Liver (tissue), 8 donors: ENCODE measurements at regions not wholly inside any gene's neighbourhood (a gene's known extent, or its start where the extent isn't known, plus 50 kb on each side); places are given as distances from the start of the nearest gene placed in this dataset.

ENCODE experiments used
- DNase-seq: peaks from one replicate; pipeline ENCODE4 v3.0.0-alpha.2; 2017; ENCODE audit warnings: low spot score
- H3K27ac ChIP-seq, 2 donors: one replicate each; pipeline ENCODE4 v1.7.0; 2013; ENCODE audit warnings: inconsistent platforms in 2 of 2, low read length in 2 of 2, control low read depth in 1 of 2, low read depth in 1 of 2, mild to moderate bottlenecking in 1 of 2
- H3K27me3 ChIP-seq, 4 donors: one replicate each; pipeline versions ENCODE4 v1.6.1 to v1.7.0; 2013; ENCODE audit warnings: low read length in 3 of 4, inconsistent platforms in 1 of 4, mild to moderate bottlenecking in 1 of 4, moderate library complexity in 1 of 4; ENCODE audit not compliant: control insufficient read depth in 4 of 4, insufficient read depth in 4 of 4
- H3K36me3 ChIP-seq, 4 donors: one replicate each; pipeline versions ENCODE4 v1.6.1 to v1.7.0; 2013; ENCODE audit warnings: low read length in 3 of 4, mild to moderate bottlenecking in 3 of 4, low read depth in 1 of 4, moderate library complexity in 1 of 4; ENCODE audit not compliant: control insufficient read depth in 4 of 4, insufficient read depth in 3 of 4
- H3K4me1 ChIP-seq, 4 donors: one replicate each; pipeline versions ENCODE4 v1.6.1 to v1.7.0; 2013; ENCODE audit warnings: low read length in 3 of 4, mild to moderate bottlenecking in 3 of 4, moderate library complexity in 1 of 4; ENCODE audit not compliant: control insufficient read depth in 4 of 4, insufficient read depth in 4 of 4
- H3K4me3 ChIP-seq, 3 donors: one replicate each; pipeline versions ENCODE4 v1.6.1 to v1.7.0; 2013; ENCODE audit warnings: low read length in 3 of 3, control low read depth in 1 of 3, low read depth in 1 of 3, mild to moderate bottlenecking in 1 of 3
- H3K9ac ChIP-seq, 2 donors: one replicate each; pipeline ENCODE4 v1.7.0; 2013; ENCODE audit warnings: low read length in 2 of 2, mild to moderate bottlenecking in 2 of 2, moderate library complexity in 2 of 2, control low read depth in 1 of 2, low read depth in 1 of 2
- H3K9me3 ChIP-seq, 4 donors: one replicate each; pipeline versions ENCODE4 v1.6.1 to v1.7.0; 2013; ENCODE audit warnings: low read length in 3 of 4; ENCODE audit not compliant: control insufficient read depth in 4 of 4
- CTCF ChIP-seq: fragments of 150-350 bp; IDR thresholded peaks from 2 replicates; pipeline ENCODE4 v1.5.1; 2017; ENCODE audit warnings: improper control_type of control experiment, low read depth, low read length; ENCODE audit not compliant: missing input control
- EGR1 ChIP-seq, 2 donors: IDR thresholded peaks; 2 replicates each; pipeline ENCODE4 v1.6.1; 2016 to 2018; ENCODE audit warnings: antibody characterized with exemption in 2 of 2, low read depth in 2 of 2
- FOXA2 ChIP-seq: IDR thresholded peaks from 2 replicates; pipeline ENCODE4 v1.6.1; 2016; ENCODE audit warnings: antibody characterized with exemption
- GABPA ChIP-seq, 2 donors: IDR thresholded peaks in 1 of 2; conservative IDR thresholded peaks in 1 of 2; 2 replicates each; pipeline ENCODE4 v1.6.1; 2016; ENCODE audit warnings: antibody characterized with exemption in 2 of 2, mild to moderate bottlenecking in 1 of 2, moderate library complexity in 1 of 2
- HNF4A ChIP-seq, 2 donors: conservative IDR thresholded peaks; 2 replicates each; pipeline ENCODE4 v1.6.1; 2016; ENCODE audit warnings: antibody characterized with exemption in 2 of 2, mild to moderate bottlenecking in 2 of 2
- JUND ChIP-seq, 2 donors: IDR thresholded peaks; 2 replicates each; pipeline ENCODE4 v1.6.1; 2016; ENCODE audit warnings: antibody characterized with exemption in 2 of 2
- NR2F2 ChIP-seq: IDR thresholded peaks from 2 replicates; pipeline ENCODE4 v1.6.1; 2016; ENCODE audit warnings: antibody characterized with exemption
- RXRA ChIP-seq, 2 donors: IDR thresholded peaks; 2 replicates each; pipeline ENCODE4 v1.6.1; 2017 to 2018; ENCODE audit warnings: antibody characterized with exemption in 2 of 2, mild to moderate bottlenecking in 1 of 2
- YY1 ChIP-seq: IDR thresholded peaks from 2 replicates; pipeline ENCODE4 v1.6.1; 2016; ENCODE audit warnings: antibody characterized with exemption, mild to moderate bottlenecking
- ZBTB33 ChIP-seq: IDR thresholded peaks from 2 replicates; pipeline ENCODE4 v1.6.1; 2016; ENCODE audit warnings: antibody characterized with exemption
- WGBS: extraction: QIAGEN DNeasy Blood & Tissue Kit; methylation state at CpG from one replicate; pipeline ENCODE4 v1.1.7; 2013; 5-methylcytosine and 5-hydroxymethylcytosine counted together
- TF ChIP-seq, protein P1 (sequence below): IDR thresholded peaks from 2 replicates; pipeline ENCODE4 v1.6.1; 2016; ENCODE audit warnings: antibody characterized with exemption
- TF ChIP-seq, protein P2 (sequence below): IDR thresholded peaks from 2 replicates; pipeline ENCODE4 v1.6.1; 2016; ENCODE audit warnings: antibody characterized with exemption
- donor health status: healthy.
- donor health status: healthy.
- donor health status: healthy.
- donor health status: healthy.
- donor health status: healthy.

GRCh38 chr5:1962619-1963355 is 80.1 kb upstream of the IRX4 start:
- no peak overlapping the region for H3K4me3 ChIP-seq
- H3K9ac ChIP-seq, result no peak overlapping the region
- no peak for TF ChIP-seq EGR1 (IDR thresholded peaks at IDR 0.05; ENCODE audit: low read depth in 2 of 2)
- no peaks in the 10 kb centered on the region for H3K4me1 ChIP-seq
- peaks cover 0 to 2% (median 0%) of the 10 kb centered on the region in 4 donors for H3K27me3 ChIP-seq
- H3K9me3 ChIP-seq, result peaks cover 0 to 3% (median 0%) of the 10 kb centered on the region in 4 donors
- H3K36me3 ChIP-seq, result no peaks in the 10 kb centered on the region
- DNase-seq, result no peak
- H3K27ac ChIP-seq, result no peak overlapping the region
- WGBS, result 82% methylated on average over 13 of the region's 13 CpGs

GRCh38 chr5:1961952-1962595 is 79.3 kb upstream of the IRX4 start:
- 78% methylated on average over 25 of the region's 25 CpGs for WGBS
- no peak for TF ChIP-seq HNF4A (conservative IDR thresholded peaks at IDR 0.05)
- TF ChIP-seq FOXA2, result no peak
- TF ChIP-seq JUND (IDR thresholded peaks at IDR 0.05), result no peak
- TF ChIP-seq, protein P1, sequence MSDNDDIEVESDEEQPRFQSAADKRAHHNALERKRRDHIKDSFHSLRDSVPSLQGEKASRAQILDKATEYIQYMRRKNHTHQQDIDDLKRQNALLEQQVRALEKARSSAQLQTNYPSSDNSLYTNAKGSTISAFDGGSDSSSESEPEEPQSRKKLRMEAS, result no peak
- no peak for TF ChIP-seq GABPA (IDR thresholded peaks at IDR 0.05 in 1 of 2, conservative IDR thresholded peaks at IDR 0.05 in 1 of 2)
- no peak for TF ChIP-seq NR2F2
- TF ChIP-seq, protein P2, sequence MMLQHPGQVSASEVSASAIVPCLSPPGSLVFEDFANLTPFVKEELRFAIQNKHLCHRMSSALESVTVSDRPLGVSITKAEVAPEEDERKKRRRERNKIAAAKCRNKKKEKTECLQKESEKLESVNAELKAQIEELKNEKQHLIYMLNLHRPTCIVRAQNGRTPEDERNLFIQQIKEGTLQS, result no peak
- TF ChIP-seq YY1, result no peak
- no peak for TF ChIP-seq CTCF
- no peak for TF ChIP-seq RXRA (IDR thresholded peaks at IDR 0.05)
- no peak for TF ChIP-seq ZBTB33
- Histone ChIP-seq H3K9ac (no peak overlapping the region), H3K4me3 (no peak overlapping the region), H3K36me3 (no peaks in the 10 kb centered on the region), H3K9me3 (peaks cover 0 to 3% (median 0%) of the 10 kb centered on the region in 4 donors), H3K27ac (no peak overlapping the region), H3K27me3 (peaks cover 0 to 2% (median 0%) of the 10 kb centered on the region in 4 donors), H3K4me1 (no peaks in the 10 kb centered on the region)
- DNase-seq, result no peak
